Stimulated activated CD4-positive, alpha-beta T cell treated with anti-CD3 and anti-CD28 coated beads, Interleukin-1b, Interleukin-23, amount 100 ng/mL, for 1 hour (primary cell): ENCODE measurements at regions not wholly inside any gene's neighbourhood (a gene's known extent, or its start where the extent isn't known, plus 50 kb on each side); places are given as distances from the start of the nearest gene placed in this dataset.
"Not testable (repeated sequence)": the region's sequence is repeated elsewhere in the genome, so short reads cannot be mapped to it uniquely, and the experiment has no call there.

Experiments used
- DNase-seq, 2 donors: peaks; one replicate each; pipeline ENCODE4 v3.0.0-alpha.2; 2020; ENCODE audit warnings: low read depth in 2 of 2

- DNase-seq: no peak
These were observed 98.1 kb upstream of the TOP1 start for GRCh38 chr20:40930561-40930960.

- DNase-seq: no peak
These were observed 97.1 kb upstream of the TOP1 start for GRCh38 chr20:40931410-40932044.

GRCh38 chr20:40932436-40932835 is 96.2 kb upstream of the TOP1 start:
- DNase-seq: no peak

- DNase-seq: no peak
These were observed 94.9 kb upstream of the TOP1 start for GRCh38 chr20:40933758-40934157.

GRCh38 chr20:40938020-40938419 is 90.6 kb upstream of the TOP1 start:
- no peak for DNase-seq

- DNase-seq: no peak
These were observed 89.0 kb upstream of the TOP1 start for GRCh38 chr20:40939667-40940066.

GRCh38 chr20:40941133-40941610 is 87.5 kb upstream of the TOP1 start:
- no peak for DNase-seq

- DNase-seq: no peak
These were observed 86.6 kb upstream of the TOP1 start for GRCh38 chr20:40942006-40942405.

- no peak for DNase-seq
These were observed 85.8 kb upstream of the TOP1 start for GRCh38 chr20:40942775-40943174.

- no peak for DNase-seq
These were observed 85.0 kb upstream of the TOP1 start for GRCh38 chr20:40943591-40943990.

GRCh38 chr20:40945189-40945588 is 83.4 kb upstream of the TOP1 start:
- DNase-seq: no peak

GRCh38 chr20:40945754-40946450 is 82.7 kb upstream of the TOP1 start:
- DNase-seq: no peak

- DNase-seq: no peak
These were observed 82.2 kb upstream of the TOP1 start for GRCh38 chr20:40946451-40946850.

GRCh38 chr20:40948465-40949267 is 80.0 kb upstream of the TOP1 start:
- DNase-seq: no peak

- DNase-seq: no peak
These were observed 79.3 kb upstream of the TOP1 start for GRCh38 chr20:40949346-40949745.

- no peak for DNase-seq
These were observed 76.5 kb upstream of the TOP1 start for GRCh38 chr20:40952136-40952535.

- no peak for DNase-seq
These were observed 75.2 kb upstream of the TOP1 start for GRCh38 chr20:40953416-40953815.

- no peak for DNase-seq
These were observed 74.8 kb upstream of the TOP1 start for GRCh38 chr20:40953856-40954255.

- no peak for DNase-seq
These were observed 74.0 kb upstream of the TOP1 start for GRCh38 chr20:40954521-40955165.

- no peak for DNase-seq
These were observed 73.3 kb upstream of the TOP1 start for GRCh38 chr20:40955326-40955725.

- not testable (repeated sequence) for DNase-seq
These were observed 72.8 kb upstream of the TOP1 start for GRCh38 chr20:40955826-40956225.
